ENCODE measurements at regions not wholly inside any gene's neighbourhood (a gene's known extent, or its start where the extent isn't known, plus 50 kb on each side); places are given as distances from the start of the nearest gene placed in this dataset.

DNA sequence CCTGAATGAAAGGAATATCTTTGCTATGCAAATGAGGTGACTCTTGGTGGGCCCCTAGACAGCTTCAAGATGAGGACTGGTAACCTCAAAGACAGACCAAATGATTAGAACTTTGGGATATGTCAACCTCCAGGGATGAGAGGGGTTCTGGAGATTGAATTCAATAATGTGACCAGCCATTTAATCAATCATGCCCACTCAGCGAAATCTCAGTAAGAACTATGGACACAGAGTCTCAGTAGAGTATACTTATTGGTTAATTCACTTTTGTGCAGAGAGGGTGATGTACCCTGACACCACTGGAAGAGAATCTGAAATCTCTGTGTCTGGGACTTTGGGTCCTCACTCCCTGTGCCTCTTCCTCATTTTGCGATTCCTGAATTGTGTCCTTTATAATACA is 662.8 kb downstream of the OLFM4 start:
- no peak overlapping the region for H3K4me3 ChIP-seq (replicated peaks in 1 of 3; ENCODE audit: low read depth in 2 of 3, low read length in 3 of 3)
- DNase-seq: no peak
- Mint-ChIP-seq H3K9me3 (peaks cover 0 to 10% (median 3%) of the 10 kb centered on the region in 7 donors), H3K4me1 (no peaks in the 10 kb centered on the region), H3K27me3 (ENCODE audit: low read depth in 3 of 3) (no peaks in the 10 kb centered on the region), H3K27ac (no peak overlapping the region), H3K36me3 (no peaks in the 10 kb centered on the region), H3K4me3 (no peak overlapping the region)
- H3K79me2 ChIP-seq (ENCODE audit: insufficient read depth, low read length): no peaks in the 10 kb centered on the region
- no peak overlapping the region for H3K9ac ChIP-seq (ENCODE audit: insufficient read depth, low read length, poor library complexity, severe bottlenecking)
- intact Hi-C loops (cut with micrococcal nuclease): no loop called here
- H2AFZ ChIP-seq (ENCODE audit: insufficient read depth, low read depth, low read length, poor library complexity, severe bottlenecking): no peak overlapping the region
- no peaks in the 10 kb centered on the region for H3K36me3 ChIP-seq (replicated peaks in 1 of 2; ENCODE audit: control insufficient read depth in 1 of 2, insufficient read depth in 2 of 2, low read length in 2 of 2)
- no peak overlapping the region for H3K27ac ChIP-seq (ENCODE audit: low read depth in 1 of 2, low read length in 2 of 2)
- WGBS (ENCODE audit: insufficient coverage): no CpG with 5 or more reads among the region's 2 CpGs
- H3K9me3 ChIP-seq (replicated peaks in 1 of 2; ENCODE audit: control insufficient read depth in 1 of 2, insufficient read depth in 1 of 2, low read length in 2 of 2): peaks cover 10 to 14% of the 10 kb centered on the region in 2 donors
- no peaks in the 10 kb centered on the region for H3K4me1 ChIP-seq (ENCODE audit: control insufficient read depth in 1 of 2, insufficient read depth in 2 of 2, low read length in 2 of 2)
- H3K4me2 ChIP-seq (replicated peaks; ENCODE audit: extremely low read depth, low read length, poor library complexity, severe bottlenecking): no peak overlapping the region
- no peaks in the 10 kb centered on the region for H3K27me3 ChIP-seq (ENCODE audit: control insufficient read depth in 2 of 2, insufficient read depth in 2 of 2, low read length in 2 of 2)
- TF ChIP-seq, protein P1, sequence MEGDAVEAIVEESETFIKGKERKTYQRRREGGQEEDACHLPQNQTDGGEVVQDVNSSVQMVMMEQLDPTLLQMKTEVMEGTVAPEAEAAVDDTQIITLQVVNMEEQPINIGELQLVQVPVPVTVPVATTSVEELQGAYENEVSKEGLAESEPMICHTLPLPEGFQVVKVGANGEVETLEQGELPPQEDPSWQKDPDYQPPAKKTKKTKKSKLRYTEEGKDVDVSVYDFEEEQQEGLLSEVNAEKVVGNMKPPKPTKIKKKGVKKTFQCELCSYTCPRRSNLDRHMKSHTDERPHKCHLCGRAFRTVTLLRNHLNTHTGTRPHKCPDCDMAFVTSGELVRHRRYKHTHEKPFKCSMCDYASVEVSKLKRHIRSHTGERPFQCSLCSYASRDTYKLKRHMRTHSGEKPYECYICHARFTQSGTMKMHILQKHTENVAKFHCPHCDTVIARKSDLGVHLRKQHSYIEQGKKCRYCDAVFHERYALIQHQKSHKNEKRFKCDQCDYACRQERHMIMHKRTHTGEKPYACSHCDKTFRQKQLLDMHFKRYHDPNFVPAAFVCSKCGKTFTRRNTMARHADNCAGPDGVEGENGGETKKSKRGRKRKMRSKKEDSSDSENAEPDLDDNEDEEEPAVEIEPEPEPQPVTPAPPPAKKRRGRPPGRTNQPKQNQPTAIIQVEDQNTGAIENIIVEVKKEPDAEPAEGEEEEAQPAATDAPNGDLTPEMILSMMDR (IDR thresholded peaks at IDR 0.05): no peak
- no peaks in the 10 kb centered on the region for H4K20me1 ChIP-seq (ENCODE audit: insufficient read depth, low read length)

DNA sequence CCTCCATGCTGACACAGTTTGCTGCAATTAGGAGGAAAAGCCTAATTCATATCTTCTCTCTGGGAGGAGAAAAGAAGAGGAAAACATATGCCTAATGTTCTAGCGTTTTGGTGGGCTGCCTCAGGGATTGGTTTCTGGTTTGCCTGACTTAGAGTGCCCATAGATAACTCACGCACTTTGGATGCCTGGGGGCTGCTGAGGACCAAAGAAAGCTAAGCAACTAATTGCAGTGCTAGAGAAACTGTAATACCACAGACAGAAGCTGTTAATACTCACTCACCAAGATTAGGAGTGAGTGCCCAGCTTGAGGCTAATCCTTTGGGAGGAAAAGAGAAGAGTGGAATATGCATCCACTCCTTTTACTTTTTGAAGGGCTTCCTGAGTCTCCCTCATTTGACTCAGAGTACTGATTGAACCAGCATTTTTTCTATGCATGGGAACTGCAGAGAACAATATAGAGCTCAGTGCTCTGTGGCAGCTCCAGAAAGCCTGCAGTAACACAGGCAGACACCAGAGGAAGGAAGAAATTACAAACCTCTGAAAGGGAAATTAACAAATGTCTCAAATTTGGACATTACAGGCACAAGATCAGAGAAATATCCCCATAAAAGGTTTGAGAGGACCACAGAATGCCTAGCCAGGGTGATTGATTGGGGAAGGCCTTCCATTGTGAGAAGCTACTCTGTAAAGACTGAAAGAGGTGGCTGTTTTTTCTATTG is 666.4 kb downstream of the OLFM4 start:
- Mint-ChIP-seq H3K36me3 (no peaks in the 10 kb centered on the region), H3K4me1 (no peaks in the 10 kb centered on the region), H3K4me3 (no peak overlapping the region), H3K27me3 (ENCODE audit: low read depth in 3 of 3) (no peaks in the 10 kb centered on the region), H3K27ac (no peak overlapping the region), H3K9me3 (peaks cover 1 to 6% (median 4%) of the 10 kb centered on the region in 7 donors)
- Histone ChIP-seq H4K20me1 (ENCODE audit: insufficient read depth, low read length) (no peaks in the 10 kb centered on the region), H3K27me3 (ENCODE audit: control insufficient read depth in 2 of 2, insufficient read depth in 2 of 2, low read length in 2 of 2) (no peaks in the 10 kb centered on the region), H3K27ac (ENCODE audit: low read depth in 1 of 2, low read length in 2 of 2) (no peak overlapping the region), H3K4me1 (ENCODE audit: control insufficient read depth in 1 of 2, insufficient read depth in 2 of 2, low read length in 2 of 2) (no peaks in the 10 kb centered on the region), H3K4me3 (replicated peaks in 1 of 3; ENCODE audit: low read depth in 2 of 3, low read length in 3 of 3) (no peak overlapping the region), H3K36me3 (replicated peaks in 1 of 2; ENCODE audit: control insufficient read depth in 1 of 2, insufficient read depth in 2 of 2, low read length in 2 of 2) (no peaks in the 10 kb centered on the region), H3K9me3 (replicated peaks in 1 of 2; ENCODE audit: control insufficient read depth in 1 of 2, insufficient read depth in 1 of 2, low read length in 2 of 2) (peaks cover 11 to 12% of the 10 kb centered on the region in 2 donors), H3K79me2 (ENCODE audit: insufficient read depth, low read length) (no peaks in the 10 kb centered on the region), H3K4me2 (replicated peaks; ENCODE audit: extremely low read depth, low read length, poor library complexity, severe bottlenecking) (no peak overlapping the region), H2AFZ (ENCODE audit: insufficient read depth, low read depth, low read length, poor library complexity, severe bottlenecking) (no peak overlapping the region), H3K9ac (ENCODE audit: insufficient read depth, low read length, poor library complexity, severe bottlenecking) (no peak overlapping the region)
- no CpG with 5 or more reads among the region's 2 CpGs for WGBS (ENCODE audit: insufficient coverage)
- intact Hi-C loops (cut with micrococcal nuclease): no loop called here
- no peak for DNase-seq
- TF ChIP-seq, protein P1 (IDR thresholded peaks at IDR 0.05): no peak
